Smooth muscle cell (in vitro differentiated cells): ENCODE measurements at regions not wholly inside any gene's neighbourhood (a gene's known extent, or its start where the extent isn't known, plus 50 kb on each side); places are given as distances from the start of the nearest gene placed in this dataset.
A peak's percentile ranks its signal among the peaks of the same experiment; 100 is the strongest.

Experiments
- DNase-seq: peaks from one replicate; lab custom pipeline; 2025; ENCODE audit not compliant: unreplicated experiment; lab: John Stamatoyannopoulos, UW
- H2AFZ ChIP-seq: fragments of 200-600 bp; sonication (generic); 2 replicates; pipeline ENCODE4 v1.6.0; 2016; ENCODE audit warnings: antibody characterized with exemption, low read depth, mild to moderate bottlenecking
- H3F3A ChIP-seq: fragments of 200-600 bp; sonication (generic); 2 replicates; pipeline ENCODE4 v1.6.0; 2017; ENCODE audit warnings: antibody characterized with exemption, low read depth
- H3K27ac ChIP-seq: fragments of 200-600 bp; sonication (generic); 2 replicates; pipeline ENCODE4 v1.5.1; 2016; ENCODE audit warnings: low read depth, mild to moderate bottlenecking
- H3K27me3 ChIP-seq: fragments of 200-600 bp; sonication (generic); 2 replicates; pipeline ENCODE4 v1.6.1; 2016; ENCODE audit warnings: low read depth, mild to moderate bottlenecking
- H3K36me3 ChIP-seq: fragments of 200-600 bp; sonication (generic); 2 replicates; pipeline ENCODE4 v1.5.1; 2016; ENCODE audit warnings: low read depth
- H3K4me1 ChIP-seq: fragments of 200-600 bp; sonication (generic); 2 replicates; pipeline ENCODE4 v1.5.1; 2016; ENCODE audit warnings: low read depth
- H3K4me2 ChIP-seq: fragments of 200-600 bp; sonication (generic); 2 replicates; pipeline ENCODE4 v1.6.0; 2016; ENCODE audit warnings: mild to moderate bottlenecking
- H3K4me3 ChIP-seq: fragments of 200-600 bp; sonication (generic); 2 replicates; pipeline ENCODE4 v1.5.1; 2016; ENCODE audit warnings: mild to moderate bottlenecking
- H3K79me2 ChIP-seq: fragments of 200-600 bp; sonication (generic); 2 replicates; pipeline ENCODE4 v1.6.0; 2016; ENCODE audit warnings: low read depth, mild to moderate bottlenecking
- H3K9ac ChIP-seq: fragments of 200-600 bp; sonication (generic); 2 replicates; pipeline ENCODE4 v1.6.0; 2016; ENCODE audit warnings: low read depth
- H3K9me3 ChIP-seq: fragments of 200-600 bp; sonication (generic); replicated peaks from 2 replicates; pipeline ENCODE4 v1.5.1; 2016; ENCODE audit warnings: low read depth
- H4K20me1 ChIP-seq: fragments of 200-600 bp; sonication (generic); 2 replicates; pipeline ENCODE4 v1.6.0; 2016; ENCODE audit warnings: low read depth
- WGBS: methylation state at CpG from one replicate; pipeline ENCODE4 v1.1.7; 2016; ENCODE audit warnings: low lambda C conversion rate; 5-methylcytosine and 5-hydroxymethylcytosine counted together
- TF ChIP-seq, protein P1 (sequence below): fragments of 200-600 bp; sonication (generic); IDR thresholded peaks from 2 replicates; pipeline ENCODE4 v1.5.1; 2017; ENCODE audit warnings: borderline replicate concordance, mild to moderate bottlenecking, antibody characterized with exemption; ENCODE audit not compliant: insufficient read depth, poor library complexity, severe bottlenecking

GRCh38 chr5:68404246-68404645, 188.7 kb downstream of the PIK3R1 start:
- Histone ChIP-seq H3K4me3 (no peak overlapping the region), H3K4me1 (no peaks in the 10 kb centered on the region), H3K27ac (no peak overlapping the region), H3K9me3 (no peaks in the 10 kb centered on the region), H3F3A (no peaks in the 10 kb centered on the region), H3K36me3 (no peaks in the 10 kb centered on the region), H3K4me2 (no peak overlapping the region), H4K20me1 (no peaks in the 10 kb centered on the region), H3K79me2 (no peaks in the 10 kb centered on the region), H3K27me3 (no peaks in the 10 kb centered on the region), H3K9ac (no peak overlapping the region), H2AFZ (no peak overlapping the region)
- DNase-seq, result no peak
- TF ChIP-seq, protein P1, sequence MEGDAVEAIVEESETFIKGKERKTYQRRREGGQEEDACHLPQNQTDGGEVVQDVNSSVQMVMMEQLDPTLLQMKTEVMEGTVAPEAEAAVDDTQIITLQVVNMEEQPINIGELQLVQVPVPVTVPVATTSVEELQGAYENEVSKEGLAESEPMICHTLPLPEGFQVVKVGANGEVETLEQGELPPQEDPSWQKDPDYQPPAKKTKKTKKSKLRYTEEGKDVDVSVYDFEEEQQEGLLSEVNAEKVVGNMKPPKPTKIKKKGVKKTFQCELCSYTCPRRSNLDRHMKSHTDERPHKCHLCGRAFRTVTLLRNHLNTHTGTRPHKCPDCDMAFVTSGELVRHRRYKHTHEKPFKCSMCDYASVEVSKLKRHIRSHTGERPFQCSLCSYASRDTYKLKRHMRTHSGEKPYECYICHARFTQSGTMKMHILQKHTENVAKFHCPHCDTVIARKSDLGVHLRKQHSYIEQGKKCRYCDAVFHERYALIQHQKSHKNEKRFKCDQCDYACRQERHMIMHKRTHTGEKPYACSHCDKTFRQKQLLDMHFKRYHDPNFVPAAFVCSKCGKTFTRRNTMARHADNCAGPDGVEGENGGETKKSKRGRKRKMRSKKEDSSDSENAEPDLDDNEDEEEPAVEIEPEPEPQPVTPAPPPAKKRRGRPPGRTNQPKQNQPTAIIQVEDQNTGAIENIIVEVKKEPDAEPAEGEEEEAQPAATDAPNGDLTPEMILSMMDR, result no peak

DNA sequence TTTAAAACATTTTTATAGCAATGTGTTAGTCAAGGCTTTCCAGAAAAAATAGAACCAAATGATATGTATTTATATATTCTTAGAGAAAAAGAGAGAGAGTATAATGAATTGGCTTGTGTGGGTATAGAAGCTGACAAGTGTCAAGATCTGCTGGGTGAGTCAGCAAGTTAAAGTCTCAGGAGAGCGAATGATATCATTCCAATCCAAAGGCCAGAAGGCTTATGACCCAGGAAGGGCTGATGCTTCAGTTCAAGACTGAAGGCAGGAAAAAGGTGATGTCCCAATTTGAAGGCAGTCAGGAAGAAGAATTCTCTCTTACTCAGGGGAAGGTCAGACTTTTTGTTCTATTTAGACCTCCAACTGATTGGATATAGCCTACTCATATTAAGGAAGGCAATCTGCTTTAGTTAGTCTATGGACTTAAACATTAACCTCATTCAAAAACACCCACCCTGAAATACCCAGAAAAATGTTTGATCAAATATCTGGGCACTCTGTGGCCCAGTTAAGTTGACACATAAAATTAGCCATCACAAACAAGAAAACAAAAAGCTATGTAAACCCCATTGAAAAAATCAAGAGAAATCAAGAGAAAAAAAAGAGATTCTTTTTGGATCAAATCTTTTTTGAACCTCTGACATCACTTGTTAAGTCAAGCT, 189.6 kb downstream of the PIK3R1 start:
- Histone ChIP-seq H3K9me3 (no peaks in the 10 kb centered on the region), H3K9ac (no peak overlapping the region), H3K4me2 (no peak overlapping the region), H3K4me3 (no peak overlapping the region), H3K27ac (no peak overlapping the region), H4K20me1 (no peaks in the 10 kb centered on the region), H3F3A (no peaks in the 10 kb centered on the region), H3K27me3 (no peaks in the 10 kb centered on the region), H3K79me2 (no peaks in the 10 kb centered on the region), H3K4me1 (no peaks in the 10 kb centered on the region), H2AFZ (no peak overlapping the region), H3K36me3 (no peaks in the 10 kb centered on the region)
- WGBS, result 55% methylated on average over 1 of the region's 1 CpG
- no peak for DNase-seq
- TF ChIP-seq, protein P1, result no peak

DNA sequence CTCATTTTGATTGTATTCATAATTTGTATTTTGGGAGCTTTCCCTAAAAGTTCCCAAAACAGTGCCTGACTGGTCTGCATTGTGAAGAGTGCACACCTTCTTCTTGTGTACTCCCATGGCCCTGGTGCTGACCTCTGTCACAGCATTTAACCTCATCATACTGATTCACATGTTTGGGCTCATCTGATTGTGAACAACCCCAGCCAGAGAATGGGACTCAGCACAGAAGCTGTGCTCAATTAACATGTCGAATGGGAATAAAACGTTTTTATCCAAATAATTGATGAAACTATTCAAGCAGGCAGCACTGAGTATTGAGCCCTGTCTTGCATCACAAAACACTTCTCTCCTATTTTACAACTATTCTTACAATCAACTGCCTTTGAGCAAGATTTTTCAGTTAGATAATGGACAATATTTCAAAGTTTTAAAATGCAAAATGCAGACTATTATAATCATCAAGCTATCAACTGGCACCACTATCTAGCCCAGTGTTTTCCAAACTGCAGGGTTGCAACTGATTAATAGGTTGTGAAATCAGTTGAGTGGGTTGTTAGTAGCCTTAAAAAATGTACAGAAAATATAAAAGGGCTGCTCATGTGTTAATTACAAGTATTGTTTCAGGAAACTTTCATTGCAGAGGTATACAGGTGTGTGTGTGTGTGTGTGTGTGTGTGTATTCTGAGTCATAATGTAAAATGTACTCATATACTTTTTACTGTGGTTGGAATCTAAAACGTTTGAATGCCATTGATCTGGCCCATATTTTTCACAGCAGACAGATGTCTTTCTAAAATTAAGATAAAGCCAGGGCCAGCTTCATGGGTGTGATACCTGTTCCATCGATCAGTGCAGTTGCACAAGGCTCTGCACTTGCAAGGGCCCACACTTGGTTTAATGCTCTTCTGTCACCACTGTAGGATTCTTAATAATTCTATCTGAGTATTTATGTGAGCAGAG, 190.5 kb downstream of the PIK3R1 start:
- Histone ChIP-seq H4K20me1 (no peaks in the 10 kb centered on the region), H3K36me3 (no peaks in the 10 kb centered on the region), H3K4me2 (no peak overlapping the region), H3K9ac (no peak overlapping the region), H3F3A (no peaks in the 10 kb centered on the region), H2AFZ (peak overlapping the region; percentile 16), H3K4me3 (no peak overlapping the region), H3K9me3 (no peaks in the 10 kb centered on the region), H3K4me1 (no peaks in the 10 kb centered on the region), H3K27me3 (no peaks in the 10 kb centered on the region), H3K79me2 (no peaks in the 10 kb centered on the region), H3K27ac (no peak overlapping the region)
- DNase-seq, result no peak
- 70% methylated on average over 4 of the region's 4 CpGs for WGBS
- TF ChIP-seq, protein P1, result no peak
